NK-92 treated with Interleukin-12 subunit alpha and Interleukin-12 subunit beta, amount 100 ng/mL, for 24 hours (cell line): ENCODE measurements at regions not wholly inside any gene's neighbourhood (a gene's known extent, or its start where the extent isn't known, plus 50 kb on each side); places are given as distances from the start of the nearest gene placed in this dataset.

Source experiments
- DNase-seq: peaks from one replicate; lab custom pipeline; 2025; lab: John Stamatoyannopoulos, UW

DNA sequence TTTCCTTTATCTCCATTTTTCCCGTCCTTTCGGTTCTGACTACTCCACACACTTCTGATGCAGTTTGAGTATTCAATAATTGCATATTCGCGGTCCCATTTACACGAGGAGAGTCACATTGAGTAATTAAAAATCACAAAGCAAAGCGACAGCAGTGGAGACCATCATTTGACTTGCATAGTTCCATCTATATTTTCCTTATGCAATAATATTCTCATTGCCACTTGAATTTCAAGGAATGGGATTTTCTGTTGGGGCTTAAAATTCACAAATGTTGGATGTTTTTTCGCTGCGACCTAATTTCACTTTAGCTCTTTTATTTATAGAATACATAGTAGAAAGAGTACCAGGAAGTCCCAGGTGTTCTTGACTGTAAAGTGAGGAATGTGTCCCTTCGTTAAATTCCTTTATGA lies 186.8 kb downstream of the ZEB2 start:
- DNase-seq = no peak

DNA sequence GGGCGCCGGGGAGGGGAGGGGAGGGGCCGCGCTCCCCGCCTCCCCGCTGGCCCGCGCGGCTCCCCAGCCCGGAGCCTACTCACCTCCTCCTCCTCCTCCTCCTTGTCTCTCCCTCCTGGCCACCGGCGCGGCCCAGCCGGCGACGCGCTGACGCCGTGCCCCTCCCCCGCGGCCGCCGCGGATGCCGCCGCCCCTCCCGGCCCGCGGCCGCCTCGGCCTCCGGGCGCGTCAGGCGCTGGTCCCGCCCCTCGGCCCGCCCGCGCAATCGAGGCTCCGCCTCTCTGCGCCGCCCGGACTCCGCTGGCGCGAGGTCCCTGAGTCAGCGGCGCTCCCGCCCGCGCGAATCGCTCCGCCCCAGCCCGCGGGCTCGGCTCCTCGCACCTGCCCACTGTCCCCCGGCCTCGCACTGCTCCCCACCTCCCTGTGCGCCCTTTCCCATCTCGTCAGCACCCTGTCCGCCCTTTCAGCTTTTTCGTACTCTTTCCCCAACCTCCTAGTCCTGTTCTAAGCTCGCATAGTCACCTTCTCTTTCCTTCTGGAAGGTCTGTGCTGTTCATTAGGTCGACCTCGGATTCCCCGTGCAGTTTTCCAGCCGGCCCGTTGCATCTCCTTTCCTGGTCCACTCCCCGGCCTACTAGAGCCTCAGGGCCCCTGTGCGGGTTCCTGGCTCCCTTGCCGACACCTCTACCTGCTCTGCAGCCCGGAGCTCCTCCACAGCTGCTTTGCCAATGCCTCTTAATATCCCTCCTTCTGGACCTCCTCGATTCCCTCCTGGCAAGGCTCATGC lies 187.4 kb downstream of the ZEB2 start:
- peak; percentile 95 for DNase-seq

GRCh38 chr2:144331674-144332355 lies 188.1 kb downstream of the ZEB2 start:
- no peak for DNase-seq

GRCh38 chr2:144330951-144331673 lies 188.8 kb downstream of the ZEB2 start:
- DNase-seq = peak; percentile 19

GRCh38 chr2:144329472-144329871 lies 190.4 kb downstream of the ZEB2 start:
- DNase-seq = no peak

DNA sequence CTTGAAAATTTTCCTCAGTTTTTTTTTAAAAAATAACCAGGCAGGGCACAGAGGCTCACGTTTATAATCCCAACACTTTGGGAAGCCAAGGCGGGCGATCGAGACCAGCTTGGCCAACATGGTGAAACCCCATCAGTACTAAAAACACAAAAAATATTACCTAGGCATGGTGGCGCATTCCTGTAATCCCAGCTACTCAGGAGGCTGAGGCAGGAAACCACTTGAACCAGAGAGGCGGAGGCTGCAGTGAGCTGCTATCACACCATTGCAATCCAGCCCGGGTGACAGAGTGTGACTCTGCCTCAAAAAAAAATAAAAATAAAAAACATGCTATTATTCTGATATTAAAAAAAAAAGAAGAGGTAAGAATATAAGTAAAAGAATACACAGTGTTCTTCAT lies 191.0 kb downstream of the ZEB2 start:
- peak; percentile 15 for DNase-seq

DNA sequence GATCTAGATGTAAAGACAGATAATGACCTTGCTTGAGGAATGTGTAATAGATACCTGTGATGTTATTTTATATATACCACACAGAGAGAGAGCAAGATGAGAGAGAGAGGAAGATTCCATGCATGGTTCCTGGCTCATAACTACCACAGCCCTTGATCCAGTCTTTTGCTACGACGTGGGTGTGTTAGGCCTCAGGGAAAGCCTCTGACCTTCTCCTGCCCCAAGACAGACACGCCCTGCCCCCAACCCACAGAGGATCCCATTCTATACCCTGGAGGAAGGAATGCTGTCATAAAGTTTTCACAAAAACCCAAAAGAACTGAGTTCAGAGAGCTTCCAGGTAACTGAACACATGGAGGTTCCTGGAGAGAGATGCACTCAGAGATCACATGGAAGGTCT lies 193.1 kb downstream of the ZEB2 start:
- no peak for DNase-seq

DNA sequence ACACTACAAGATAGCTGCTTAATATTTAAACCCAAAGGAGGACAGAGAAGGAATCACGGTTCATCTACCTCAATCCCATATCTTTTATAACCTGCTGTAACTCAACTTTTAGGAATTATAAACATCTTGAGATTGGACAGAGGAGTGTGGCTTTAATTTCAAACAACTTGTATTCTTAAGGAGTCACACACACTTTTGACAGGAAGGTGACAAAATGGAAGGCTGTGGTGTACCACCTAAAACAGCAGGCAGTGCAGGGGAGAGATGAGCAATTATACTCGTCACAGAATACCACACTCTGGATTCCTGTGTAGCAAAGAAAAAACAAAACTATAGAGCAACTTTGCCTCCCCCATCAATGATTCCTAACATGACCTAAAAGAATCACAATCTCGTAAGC lies 194.8 kb downstream of the ZEB2 start:
- DNase-seq = peak; percentile 28

DNA sequence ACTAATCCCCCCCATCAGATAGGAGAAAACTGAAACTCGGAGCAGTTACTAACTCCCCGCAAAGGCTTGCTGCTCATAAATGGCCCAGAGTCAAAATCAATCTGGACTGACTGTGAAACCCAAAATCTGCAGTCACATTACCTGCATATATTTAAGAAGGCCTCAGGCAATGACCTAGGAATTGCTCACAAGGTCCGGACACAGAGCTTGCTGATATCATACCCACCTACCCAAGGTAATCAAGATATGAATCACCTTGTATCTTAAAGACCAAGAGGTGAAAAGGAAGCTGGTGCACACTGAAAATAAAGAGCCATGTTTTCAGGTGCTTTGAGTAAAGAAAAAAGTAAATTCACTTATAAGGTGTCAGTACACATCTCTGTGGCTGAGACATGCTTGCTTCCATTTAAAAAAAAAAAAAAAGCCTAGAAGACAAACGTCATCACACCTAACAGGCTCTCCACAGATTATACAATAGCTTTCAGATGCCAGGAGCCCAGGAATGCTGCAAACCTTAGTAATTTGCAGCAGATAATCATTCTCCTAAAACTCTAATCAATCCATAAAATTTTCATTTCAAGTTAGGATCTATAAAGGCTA lies 195.4 kb downstream of the ZEB2 start:
- DNase-seq = no peak

DNA sequence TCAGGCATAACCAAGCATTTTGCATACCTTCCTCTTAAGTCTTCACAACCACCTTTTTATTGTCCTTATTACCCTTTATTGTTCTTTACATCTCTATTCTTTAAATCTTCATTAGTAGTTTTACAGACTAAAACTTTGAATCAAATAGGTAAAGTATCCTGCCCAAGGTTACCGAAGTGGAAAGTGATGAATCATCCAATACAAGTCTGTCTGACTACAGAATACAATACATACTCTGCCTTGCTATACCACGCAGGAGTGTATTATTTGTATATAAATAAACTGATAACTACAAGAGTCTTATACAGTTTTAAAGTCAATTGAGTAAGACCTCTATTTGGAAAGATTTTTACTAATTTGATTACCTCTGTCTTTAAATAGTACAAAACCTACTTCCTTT lies 196.0 kb downstream of the ZEB2 start:
- DNase-seq = no peak

DNA sequence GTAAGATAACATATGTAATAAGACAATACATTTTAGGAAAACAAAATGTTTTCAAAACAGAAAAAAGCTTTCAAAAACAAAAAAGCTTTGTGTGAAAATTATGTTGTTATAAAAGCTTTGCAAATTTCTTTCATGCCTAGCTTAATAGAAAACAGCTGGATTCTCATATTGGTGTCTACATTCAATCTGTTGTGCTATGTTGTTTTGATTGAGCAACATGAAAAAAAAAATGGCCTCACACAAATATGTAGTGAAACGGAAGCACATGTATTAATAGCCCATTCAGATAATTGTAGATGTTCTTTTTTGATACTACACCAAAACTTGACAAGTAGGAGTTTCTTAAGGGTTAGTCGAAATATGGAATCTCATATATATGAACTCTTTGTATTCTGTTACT lies 197.5 kb downstream of the ZEB2 start:
- DNase-seq = no peak

GRCh38 chr2:144320491-144320890 lies 199.4 kb downstream of the ZEB2 start:
- DNase-seq = peak; percentile 20

- no peak for DNase-seq
Measured at GRCh38 chr2:144317071-144317738, 202.7 kb downstream of the ZEB2 start.

DNA sequence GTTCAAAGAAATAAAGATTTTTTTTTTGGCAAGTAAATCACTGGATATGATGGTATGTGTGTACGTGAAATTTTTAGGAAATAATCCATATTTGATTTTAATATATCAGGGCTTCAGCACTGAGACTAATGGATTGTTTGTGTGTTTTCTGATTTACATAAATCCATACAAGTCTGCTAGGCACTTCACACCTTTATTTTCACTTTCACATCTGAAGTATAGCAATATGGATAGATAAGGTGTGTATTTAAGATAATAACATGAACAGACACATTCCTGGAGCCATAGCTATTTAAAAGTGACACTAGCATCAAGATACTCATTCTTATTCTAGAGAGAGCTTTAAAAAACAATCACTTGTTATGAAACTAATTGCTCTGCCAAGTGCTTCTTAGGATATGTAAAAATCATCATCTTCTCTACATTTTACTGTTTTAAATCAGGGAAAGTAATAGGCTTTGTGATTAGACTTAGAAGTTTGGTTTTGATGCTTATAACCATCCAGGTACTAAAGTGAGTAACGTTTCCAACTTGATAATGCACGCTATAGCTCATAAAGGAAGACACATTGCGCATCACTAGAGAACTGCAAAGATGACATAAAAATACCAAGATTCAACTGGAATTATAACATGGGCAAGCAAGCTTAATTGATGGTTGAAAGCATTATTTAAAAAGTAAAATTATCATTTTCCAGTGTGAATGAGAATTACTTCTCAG lies 208.9 kb downstream of the ZEB2 start:
- no peak for DNase-seq

GRCh38 chr2:144310484-144310883 lies 209.4 kb downstream of the ZEB2 start:
- DNase-seq = no peak

DNA sequence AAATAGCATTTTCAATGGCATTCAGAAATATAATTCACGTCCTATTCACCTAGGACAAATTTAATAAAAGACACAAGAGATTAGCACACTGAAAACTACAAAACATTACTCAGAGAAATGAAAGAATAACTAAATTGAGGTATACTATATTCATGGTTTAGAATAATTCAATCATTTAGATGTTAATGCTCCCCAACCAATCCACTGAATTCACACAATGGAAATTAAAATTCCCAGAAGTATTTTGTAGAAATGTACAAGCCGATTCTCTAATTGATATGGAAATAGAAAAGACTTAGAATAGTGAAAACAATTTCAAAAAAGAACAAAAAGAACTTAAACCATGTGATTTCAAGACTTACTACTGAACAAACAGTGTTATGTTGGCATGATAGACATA lies 212.2 kb downstream of the ZEB2 start:
- no peak for DNase-seq

GRCh38 chr2:144304202-144304601 lies 215.7 kb downstream of the ZEB2 start:
- no peak for DNase-seq

DNA sequence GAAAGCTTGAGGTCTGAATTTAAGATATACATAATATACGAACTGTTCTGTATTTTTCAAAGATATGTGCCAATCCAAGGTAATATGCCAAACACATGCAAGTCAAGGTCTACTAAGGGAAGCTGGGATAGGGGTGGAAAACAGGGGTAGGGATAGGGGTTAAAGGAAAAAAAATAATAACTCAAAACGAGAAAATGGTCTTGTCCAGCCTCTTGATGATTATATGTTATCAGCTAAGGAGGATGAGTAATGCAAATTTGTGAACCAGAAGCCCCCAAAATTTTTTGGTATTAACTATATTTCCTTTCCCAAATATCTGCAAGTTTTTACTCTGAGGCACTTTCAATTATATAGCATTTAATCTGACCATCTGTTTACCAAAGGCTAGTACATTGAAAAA lies 219.3 kb downstream of the ZEB2 start:
- no peak for DNase-seq

GRCh38 chr2:144290276-144290675 lies 229.6 kb downstream of the ZEB2 start:
- DNase-seq = no peak

DNA sequence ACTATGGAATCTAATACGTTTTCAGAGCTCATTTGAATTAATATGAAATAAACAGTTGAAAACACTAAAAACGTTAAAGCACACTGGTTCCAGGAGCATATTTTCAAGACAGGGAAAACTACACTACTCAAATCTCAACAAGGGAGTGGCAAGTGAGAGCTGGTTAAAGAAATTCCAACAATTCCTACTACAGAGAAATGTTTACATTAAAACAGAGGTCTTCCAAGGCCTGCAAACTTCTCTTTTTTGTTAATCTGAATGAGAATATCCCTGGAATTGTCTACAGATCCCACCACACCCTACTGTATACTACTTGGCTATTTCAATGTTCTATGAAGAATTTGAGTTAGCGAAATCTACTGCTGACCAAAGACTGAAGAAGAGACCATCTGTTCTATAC lies 231.5 kb downstream of the ZEB2 start:
- DNase-seq = no peak

- no peak for DNase-seq
Measured at GRCh38 chr2:144285324-144285723, 234.6 kb downstream of the ZEB2 start.
